AG04449 (cell line): ENCODE measurements at regions not wholly inside any gene's neighbourhood (a gene's known extent, or its start where the extent isn't known, plus 50 kb on each side); places are given as distances from the start of the nearest gene placed in this dataset.

Experiments used
- CTCF ChIA-PET: fragments of 350-600 bp; formaldehyde crosslinking; extraction: SDS; loops from one replicate; lab custom pipeline; 2021; ENCODE audit warnings: antibody characterized with exemption; lab: Yijun Ruan, JAX
- POLR2A ChIA-PET: fragments of 400-600, 350-600 bp; formaldehyde crosslinking; extraction: SDS; loops from one replicate; lab custom pipeline; 2020; ENCODE audit warnings: antibody characterized with exemption, inconsistent platforms; lab: Yijun Ruan, JAX
- DNase-seq: peaks from one replicate; pipeline ENCODE4 v3.0.0-alpha.2; 2010; ENCODE audit warnings: low read depth, low spot score
- H3K4me3 ChIP-seq: 2 replicates; pipeline ENCODE4 v1.5.1; 2011; ENCODE audit warnings: low read depth, mild to moderate bottlenecking, control low read depth, low read length
- TF ChIP-seq, protein P1 (sequence below): IDR thresholded peaks from one replicate; pipeline ENCODE4 v1.5.1; 2011; ENCODE audit warnings: mild to moderate bottlenecking, moderate library complexity, low read length, control low read depth, inconsistent platforms; ENCODE audit not compliant: insufficient read depth; ENCODE audit errors: missing control alignments

DNA sequence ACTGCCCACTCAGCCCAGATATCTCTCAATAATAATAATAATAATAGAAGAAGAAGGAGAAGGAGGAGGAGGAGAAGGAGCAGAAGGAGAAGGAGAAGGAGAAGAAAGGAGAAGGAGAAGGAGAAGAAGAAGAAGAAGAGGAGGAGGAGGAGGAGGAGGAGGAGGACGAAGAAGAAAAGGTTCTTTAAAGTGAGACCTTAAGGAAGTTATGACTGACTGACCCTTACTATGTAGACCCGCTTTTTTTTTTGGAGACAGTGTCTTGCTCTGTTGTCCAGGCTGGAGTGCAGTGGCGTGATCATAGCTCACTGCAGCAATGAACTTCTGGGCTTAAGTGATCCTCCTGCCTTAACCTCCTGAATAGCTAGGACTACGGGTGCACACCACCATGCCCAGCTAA, 88.9 kb upstream of the RFX8 start:
- no peak overlapping the region for H3K4me3 ChIP-seq
- TF ChIP-seq, protein P1, sequence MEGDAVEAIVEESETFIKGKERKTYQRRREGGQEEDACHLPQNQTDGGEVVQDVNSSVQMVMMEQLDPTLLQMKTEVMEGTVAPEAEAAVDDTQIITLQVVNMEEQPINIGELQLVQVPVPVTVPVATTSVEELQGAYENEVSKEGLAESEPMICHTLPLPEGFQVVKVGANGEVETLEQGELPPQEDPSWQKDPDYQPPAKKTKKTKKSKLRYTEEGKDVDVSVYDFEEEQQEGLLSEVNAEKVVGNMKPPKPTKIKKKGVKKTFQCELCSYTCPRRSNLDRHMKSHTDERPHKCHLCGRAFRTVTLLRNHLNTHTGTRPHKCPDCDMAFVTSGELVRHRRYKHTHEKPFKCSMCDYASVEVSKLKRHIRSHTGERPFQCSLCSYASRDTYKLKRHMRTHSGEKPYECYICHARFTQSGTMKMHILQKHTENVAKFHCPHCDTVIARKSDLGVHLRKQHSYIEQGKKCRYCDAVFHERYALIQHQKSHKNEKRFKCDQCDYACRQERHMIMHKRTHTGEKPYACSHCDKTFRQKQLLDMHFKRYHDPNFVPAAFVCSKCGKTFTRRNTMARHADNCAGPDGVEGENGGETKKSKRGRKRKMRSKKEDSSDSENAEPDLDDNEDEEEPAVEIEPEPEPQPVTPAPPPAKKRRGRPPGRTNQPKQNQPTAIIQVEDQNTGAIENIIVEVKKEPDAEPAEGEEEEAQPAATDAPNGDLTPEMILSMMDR = no peak
- CTCF ChIA-PET = interaction anchor here (1.0 kb wide), 1 partner anchor 268 kb away, joined by 3 read pairs; no protein-coding TSS in a partner anchor
- POLR2A ChIA-PET = interaction anchor here (0.7 kb wide), 1 partner anchor 678 kb away, joined by 4 read pairs; no protein-coding TSS in a partner anchor
- DNase-seq = no peak

DNA sequence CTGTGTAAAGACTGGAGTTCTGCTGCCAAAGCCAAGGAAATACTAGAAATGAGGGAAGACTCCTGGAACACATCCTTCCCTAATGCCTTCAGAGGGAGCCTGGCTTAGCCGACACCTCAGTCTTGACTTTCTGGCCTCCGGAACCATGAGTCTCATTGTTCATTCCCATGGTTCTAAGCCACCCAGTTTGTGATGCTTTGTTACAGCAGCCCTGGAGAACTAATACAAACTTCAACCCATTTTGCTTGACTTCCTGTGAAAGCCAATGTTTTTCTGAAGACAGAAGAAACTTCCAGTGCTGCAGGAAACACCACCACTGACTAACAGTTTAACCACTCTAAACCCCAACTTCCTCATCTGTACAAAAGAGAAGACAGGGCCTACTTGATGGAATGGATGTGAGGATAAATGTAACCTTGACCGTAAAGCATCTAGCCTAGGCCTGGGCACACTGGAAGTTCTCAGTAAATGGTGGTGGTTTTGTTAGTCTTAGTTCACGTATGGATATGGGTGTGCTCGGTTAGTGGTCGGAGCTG, 85.9 kb upstream of the RFX8 start:
- CTCF ChIA-PET = no interaction called here

DNA sequence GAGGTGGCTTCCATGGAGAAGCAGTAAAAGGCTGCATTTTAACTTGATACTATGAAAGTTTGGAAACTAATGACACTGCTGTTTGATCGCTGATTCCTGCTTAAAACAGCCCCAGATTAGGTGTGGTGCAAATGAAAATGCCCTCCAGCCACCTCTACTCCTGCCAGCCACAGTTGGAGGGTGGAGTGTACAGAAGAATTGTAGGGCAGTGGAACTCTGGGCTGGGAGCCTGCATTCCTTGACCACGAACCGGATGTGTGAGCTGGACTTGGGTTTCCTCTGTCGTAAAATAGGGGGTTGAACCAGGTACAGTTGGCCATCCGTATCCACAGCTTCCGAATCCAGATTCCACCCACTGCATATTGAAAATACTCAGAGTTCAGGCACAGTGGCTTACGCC, 84.6 kb upstream of the RFX8 start:
- CTCF ChIA-PET = no interaction called here
- POLR2A ChIA-PET = no interaction called here
- H3K4me3 ChIP-seq = no peak overlapping the region
- no peak for DNase-seq
- TF ChIP-seq, protein P1 = no peak

More for the DNA sequence above, 85.9 kb upstream of the RFX8 start:
- no peak overlapping the region for H3K4me3 ChIP-seq
- TF ChIP-seq, protein P1 = no peak
- DNase-seq = no peak
- POLR2A ChIA-PET = no interaction called here

DNA sequence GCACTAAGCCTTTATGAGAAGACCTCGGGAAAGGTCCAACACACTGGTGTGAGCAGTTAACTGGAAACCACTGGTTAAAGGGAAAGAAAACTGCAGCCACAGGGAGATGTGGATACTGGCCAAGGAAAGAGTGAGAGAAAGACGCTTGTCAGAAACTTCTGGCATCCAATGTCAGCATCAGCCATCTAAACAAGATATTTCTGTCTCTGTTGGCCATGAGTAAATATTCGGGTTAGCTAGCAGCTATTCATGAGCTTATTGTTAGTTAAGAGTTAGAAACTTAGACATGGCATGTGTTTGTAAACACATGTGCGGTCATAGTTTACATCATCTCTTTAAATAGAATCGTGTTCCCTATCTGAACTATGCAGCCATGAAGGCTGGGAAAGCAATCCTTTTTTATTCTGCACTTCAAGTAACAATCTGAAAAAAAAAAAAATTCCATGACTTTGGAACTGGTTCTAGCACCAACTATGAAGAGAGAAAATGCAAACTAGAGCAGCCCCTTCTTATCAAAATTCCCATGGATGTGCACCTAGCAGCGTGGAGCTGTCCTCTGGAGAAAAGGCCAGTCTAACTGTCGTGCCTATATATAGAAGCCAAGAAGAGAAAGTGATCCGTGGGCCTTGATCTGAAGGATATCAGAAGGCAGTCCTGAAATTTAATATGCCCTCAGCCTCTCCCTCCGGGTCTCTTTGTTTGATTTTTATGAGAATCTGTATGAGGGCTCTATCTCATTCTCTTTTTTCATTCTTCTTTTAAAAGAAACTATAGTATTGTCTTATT, 84.0 kb upstream of the RFX8 start:
- no peak overlapping the region for H3K4me3 ChIP-seq
- DNase-seq = no peak
- TF ChIP-seq, protein P1 = no peak
- POLR2A ChIA-PET = no interaction called here
- CTCF ChIA-PET = interaction anchor here (0.6 kb wide), 1 partner anchor 113 kb away, joined by 3 read pairs; no protein-coding TSS in a partner anchor

DNA sequence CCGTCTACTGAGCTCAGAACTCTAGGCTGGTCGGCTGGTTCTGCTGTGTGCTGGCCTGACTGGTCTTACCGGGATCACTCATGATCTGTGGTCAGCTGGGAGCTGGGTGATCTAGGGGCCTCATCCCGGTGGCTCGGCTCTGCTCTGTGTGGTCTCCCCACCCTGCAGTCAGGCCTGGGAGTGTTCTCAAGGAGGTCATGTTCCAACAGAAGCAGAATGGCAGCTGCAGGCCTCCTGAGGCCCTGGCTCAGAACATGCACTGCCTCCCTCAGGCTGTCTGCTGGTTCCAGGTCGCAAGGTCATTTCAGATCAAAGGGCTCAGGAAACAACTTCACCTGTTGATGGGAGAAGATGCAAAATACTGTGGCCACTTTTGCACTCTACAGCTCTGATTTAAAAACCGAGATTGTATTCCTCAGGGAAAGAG, 81.1 kb upstream of the RFX8 start:
- H3K4me3 ChIP-seq = no peak overlapping the region
- ChIA-PET CTCF (no interaction called here), POLR2A (no interaction called here)
- TF ChIP-seq, protein P1 = no peak
- no peak for DNase-seq

DNA sequence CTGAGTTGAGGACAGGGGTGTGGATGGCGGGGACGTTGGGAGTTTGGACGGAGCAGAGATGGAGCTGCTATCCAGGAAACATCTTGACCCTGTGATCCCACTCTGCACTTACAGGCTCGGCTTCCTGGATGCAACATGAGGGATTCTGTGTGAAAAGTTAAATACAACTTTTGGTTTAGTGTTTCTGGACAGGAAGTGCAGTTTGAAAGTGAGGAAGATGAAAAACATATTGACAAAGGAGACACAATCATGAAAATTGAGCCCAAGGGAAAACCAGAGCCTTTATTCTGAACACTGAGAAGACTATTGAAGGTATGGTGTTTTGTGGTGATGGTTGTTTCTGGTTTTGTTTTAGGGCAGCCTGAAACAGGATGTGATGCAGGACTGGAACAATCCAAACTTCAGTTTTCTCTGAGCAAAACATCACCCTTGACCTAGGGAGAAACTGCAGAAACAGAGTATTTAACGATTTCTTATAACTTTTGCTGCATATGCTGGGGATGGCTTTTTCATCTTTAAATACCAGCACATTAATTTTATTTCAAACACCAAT, 76.5 kb upstream of the RFX8 start:
- no peak for DNase-seq
- TF ChIP-seq, protein P1 = no peak
- H3K4me3 ChIP-seq = no peak overlapping the region
- POLR2A ChIA-PET = no interaction called here
- CTCF ChIA-PET = no interaction called here
